ENCODE measurements at regions not wholly inside any gene's neighbourhood (a gene's known extent, or its start where the extent isn't known, plus 50 kb on each side); places are given as distances from the start of the nearest gene placed in this dataset.

GRCh38 chr10:8738987-8739386, 684.5 kb downstream of the GATA3 start:
- no peak for TF ChIP-seq POLR2AphosphoS5 (IDR thresholded peaks at IDR 0.05; ENCODE audit: insufficient read depth in 1 of 2, low read depth in 1 of 2)
- TF ChIP-seq POLR2A (IDR thresholded peaks at IDR 0.05): no peak
- TF ChIP-seq CTCF (IDR thresholded peaks at IDR 0.05): no peak
- no peaks in the 10 kb centered on the region for H3K27me3 ChIP-seq
- H3K4me3 ChIP-seq: no peak overlapping the region
- no peak for DNase-seq (ENCODE audit: extremely low spot score in 2 of 2)
- intact Hi-C loops (cut with DNase I): no loop called here
- H3K27ac ChIP-seq: no peak overlapping the region
- H3K4me1 ChIP-seq: no peaks in the 10 kb centered on the region
- no peaks in the 10 kb centered on the region for H3K36me3 ChIP-seq
- H3K9me3 ChIP-seq: no peaks in the 10 kb centered on the region

GRCh38 chr10:8752146-8752843, 697.8 kb downstream of the GATA3 start:
- no peak for DNase-seq (ENCODE audit: extremely low spot score in 2 of 2)
- intact Hi-C loops (cut with DNase I): no loop called here
- H3K4me1 ChIP-seq: no peaks in the 10 kb centered on the region
- no peaks in the 10 kb centered on the region for H3K9me3 ChIP-seq
- TF ChIP-seq CTCF (IDR thresholded peaks at IDR 0.05) (no peak), POLR2AphosphoS5 (IDR thresholded peaks at IDR 0.05; ENCODE audit: insufficient read depth in 1 of 2, low read depth in 1 of 2) (no peak), POLR2A (IDR thresholded peaks at IDR 0.05) (no peak)
- no peak overlapping the region for H3K27ac ChIP-seq
- no peaks in the 10 kb centered on the region for H3K36me3 ChIP-seq
- no peaks in the 10 kb centered on the region for H3K27me3 ChIP-seq
- H3K4me3 ChIP-seq: no peak overlapping the region

- Histone ChIP-seq H3K9me3 (no peaks in the 10 kb centered on the region), H3K36me3 (no peaks in the 10 kb centered on the region), H3K27me3 (no peaks in the 10 kb centered on the region), H3K4me1 (no peaks in the 10 kb centered on the region), H3K27ac (no peak overlapping the region), H3K4me3 (no peak overlapping the region)
- no peak for DNase-seq (ENCODE audit: extremely low spot score in 2 of 2)
- intact Hi-C loops (cut with DNase I): no loop called here
- TF ChIP-seq CTCF (IDR thresholded peaks at IDR 0.05) (no peak), POLR2A (IDR thresholded peaks at IDR 0.05) (no peak), POLR2AphosphoS5 (IDR thresholded peaks at IDR 0.05; ENCODE audit: insufficient read depth in 1 of 2, low read depth in 1 of 2) (peak in 1 of 2 donors; percentile 20)
Measured at GRCh38 chr10:8758029-8758428, 703.5 kb downstream of the GATA3 start.

GRCh38 chr10:8766899-8767298, 712.4 kb downstream of the GATA3 start:
- TF ChIP-seq CTCF (IDR thresholded peaks at IDR 0.05): no peak
- no peak for TF ChIP-seq POLR2A (IDR thresholded peaks at IDR 0.05)
- TF ChIP-seq POLR2AphosphoS5 (IDR thresholded peaks at IDR 0.05; ENCODE audit: insufficient read depth in 1 of 2, low read depth in 1 of 2): no peak

GRCh38 chr10:8767591-8767990, 713.1 kb downstream of the GATA3 start:
- Histone ChIP-seq H3K36me3 (no peaks in the 10 kb centered on the region), H3K27ac (no peak overlapping the region), H3K4me1 (no peaks in the 10 kb centered on the region), H3K27me3 (no peaks in the 10 kb centered on the region), H3K4me3 (no peak overlapping the region), H3K9me3 (no peaks in the 10 kb centered on the region)
- intact Hi-C loops (cut with DNase I): loop anchor here (5.0 kb wide), 1 partner anchor 625 kb away; no protein-coding TSS in a partner anchor
- TF ChIP-seq CTCF (IDR thresholded peaks at IDR 0.05) (no peak), POLR2A (IDR thresholded peaks at IDR 0.05) (no peak), POLR2AphosphoS5 (IDR thresholded peaks at IDR 0.05; ENCODE audit: insufficient read depth in 1 of 2, low read depth in 1 of 2) (no peak)
- DNase-seq (ENCODE audit: extremely low spot score in 2 of 2): no peak

More at GRCh38 chr10:8766899-8767298, 712.4 kb downstream of the GATA3 start:
- no peaks in the 10 kb centered on the region for H3K27me3 ChIP-seq
- H3K9me3 ChIP-seq: no peaks in the 10 kb centered on the region
- no peaks in the 10 kb centered on the region for H3K4me1 ChIP-seq
- H3K4me3 ChIP-seq: no peak overlapping the region
- no peak overlapping the region for H3K27ac ChIP-seq
- no peaks in the 10 kb centered on the region for H3K36me3 ChIP-seq
- no peak for DNase-seq (ENCODE audit: extremely low spot score in 2 of 2)
- intact Hi-C loops (cut with DNase I): loop anchor here (5.0 kb wide), 1 partner anchor 625 kb away; no protein-coding TSS in a partner anchor
